GM21390 (cell line): ENCODE measurements at regions not wholly inside any gene's neighbourhood (a gene's known extent, or its start where the extent isn't known, plus 50 kb on each side); places are given as distances from the start of the nearest gene placed in this dataset.
"Not testable (repeated sequence)": the region's sequence is repeated elsewhere in the genome, so short reads cannot be mapped to it uniquely, and the experiment has no call there.

Source experiments
- ATAC-seq: cut with Tn5 transposase; IDR thresholded peaks from one replicate; pipeline ENCODE4 v1.9.1; 2021; ENCODE audit not compliant: unreplicated experiment

DNA sequence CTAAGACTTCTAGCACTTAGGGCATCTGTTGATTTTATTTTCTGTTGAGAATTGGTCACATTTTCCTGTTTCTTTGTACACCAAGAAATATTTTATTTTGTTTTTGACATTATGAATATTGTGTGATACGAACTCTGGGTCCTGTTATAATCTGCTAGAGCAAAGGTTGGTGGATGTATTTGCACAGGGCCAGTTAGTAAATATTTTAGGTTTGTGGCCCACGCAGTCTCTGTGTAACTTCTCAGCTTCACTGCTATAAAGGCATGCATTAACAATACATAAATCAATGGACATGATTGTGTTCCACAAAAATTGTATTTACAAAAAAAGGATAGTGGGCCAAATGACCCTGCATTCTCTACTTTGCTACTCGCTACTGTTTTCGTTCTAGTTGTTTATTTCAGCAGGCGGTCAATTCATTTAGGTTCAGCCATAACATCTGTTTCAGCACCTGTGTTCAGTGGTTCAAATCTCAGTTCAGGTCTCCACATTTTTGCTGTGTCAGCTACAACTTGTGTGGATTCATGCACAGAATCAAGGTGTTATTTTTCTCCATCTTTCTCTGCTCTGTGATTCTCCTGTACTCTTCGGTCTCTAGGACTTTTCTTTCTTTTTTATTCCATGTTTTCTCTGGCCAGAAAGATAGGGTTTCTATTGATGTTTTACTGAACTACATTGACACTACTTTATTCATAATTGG lies 786.2 kb downstream of the ETS1 start:
- no peak for ATAC-seq

DNA sequence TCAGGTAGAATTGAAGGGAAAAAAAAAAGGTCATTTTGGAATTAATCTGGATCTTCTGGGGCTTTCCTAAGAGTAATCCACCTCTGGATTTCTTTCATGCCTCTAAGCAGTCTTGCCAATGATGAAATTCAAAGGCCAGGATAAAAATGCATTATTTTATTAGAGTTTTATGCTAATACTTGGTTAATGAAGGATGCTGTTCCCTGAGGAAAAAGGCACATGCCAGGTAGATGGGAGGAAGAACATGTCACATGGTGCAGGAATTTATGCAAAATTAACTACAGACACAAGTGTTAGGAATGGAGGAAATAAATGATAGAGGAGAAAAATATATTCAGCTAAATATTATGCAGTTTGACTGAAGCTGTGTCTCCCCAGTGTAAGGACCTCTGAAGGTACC lies 792.0 kb downstream of the ETS1 start:
- no peak for ATAC-seq

- ATAC-seq = no peak
Measured at GRCh38 chr11:127791844-127792243, 791.3 kb upstream of the KIRREL3 start.

DNA sequence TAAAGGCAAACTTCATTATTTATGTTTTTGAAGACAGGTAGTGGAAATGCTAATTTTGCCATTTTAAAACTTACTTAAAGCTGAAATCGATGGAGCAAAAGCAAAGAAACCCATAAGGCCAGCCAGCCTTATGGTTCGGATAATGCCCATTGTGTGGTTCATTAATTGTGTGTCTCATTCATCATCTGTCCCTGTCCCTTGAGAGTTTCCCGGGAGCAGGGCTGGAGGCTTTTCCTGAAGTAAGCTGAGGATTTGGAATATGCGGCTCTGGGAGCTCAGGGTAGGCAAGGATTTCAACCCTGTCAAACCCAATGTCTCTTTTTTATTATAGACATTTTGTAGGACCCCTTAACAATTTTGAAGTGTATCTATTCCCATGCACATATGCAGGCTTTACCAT lies 790.0 kb upstream of the KIRREL3 start:
- no peak for ATAC-seq

GRCh38 chr11:127789927-127790326 lies 789.4 kb upstream of the KIRREL3 start:
- no peak for ATAC-seq

DNA sequence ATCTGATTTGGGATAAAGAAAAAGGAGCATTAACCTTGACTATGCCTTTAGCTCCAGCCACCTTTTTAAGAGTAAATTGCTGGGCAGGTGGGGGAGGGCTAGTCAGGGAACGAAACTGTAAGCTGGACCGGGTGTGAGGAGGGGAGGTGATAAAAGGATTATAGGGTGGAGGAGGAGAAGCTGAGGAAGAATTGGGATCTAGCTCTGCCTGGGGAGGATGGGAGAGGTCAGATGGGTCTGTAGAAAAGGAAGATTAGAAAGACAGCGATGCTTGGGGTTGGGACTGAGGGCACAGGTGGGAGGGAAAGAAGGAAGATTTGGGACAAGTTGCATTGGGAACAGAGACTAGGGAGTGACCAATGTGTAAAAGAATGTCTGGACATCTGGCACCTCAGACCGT lies 772.4 kb upstream of the KIRREL3 start:
- ATAC-seq = not testable (repeated sequence)

DNA sequence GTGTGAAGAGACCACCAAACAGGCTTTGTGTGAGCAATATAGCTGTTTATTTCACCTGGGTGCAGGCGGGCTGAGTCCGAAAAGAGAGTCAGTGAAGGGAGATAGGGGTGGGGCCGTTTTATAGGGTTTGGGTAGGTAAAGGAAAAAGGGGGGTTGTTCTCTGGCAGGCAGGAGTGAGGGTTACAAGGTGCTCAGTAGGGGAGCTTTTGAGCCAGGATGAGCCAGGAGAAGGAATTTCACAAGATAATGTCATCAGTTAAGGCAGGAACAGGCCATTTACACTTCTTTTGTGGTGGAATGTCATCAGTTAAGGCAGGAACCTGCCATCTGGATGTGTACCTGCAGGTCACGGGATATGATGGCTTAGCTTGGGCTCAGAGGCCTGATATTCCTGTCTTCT lies 768.4 kb upstream of the KIRREL3 start:
- ATAC-seq = not testable (repeated sequence)

DNA sequence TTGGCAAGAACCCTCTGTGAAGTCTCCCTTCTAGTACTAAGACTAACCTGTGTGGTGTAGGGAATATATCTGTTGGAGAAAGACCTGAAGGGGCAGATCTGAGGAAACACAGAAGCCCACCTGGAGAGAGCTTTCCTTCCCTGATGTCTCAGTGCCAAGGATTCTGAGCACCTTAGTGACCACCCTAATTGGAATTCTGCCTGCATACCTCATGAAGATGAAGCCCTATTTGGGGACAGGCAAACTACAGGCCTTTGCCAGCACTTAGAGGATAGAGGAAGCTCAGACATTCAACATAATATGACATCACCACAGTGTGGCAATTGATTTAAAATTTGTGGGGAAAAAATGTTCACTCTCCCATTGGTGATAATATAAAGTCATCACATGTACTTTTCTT lies 766.2 kb upstream of the KIRREL3 start:
- ATAC-seq = no peak

DNA sequence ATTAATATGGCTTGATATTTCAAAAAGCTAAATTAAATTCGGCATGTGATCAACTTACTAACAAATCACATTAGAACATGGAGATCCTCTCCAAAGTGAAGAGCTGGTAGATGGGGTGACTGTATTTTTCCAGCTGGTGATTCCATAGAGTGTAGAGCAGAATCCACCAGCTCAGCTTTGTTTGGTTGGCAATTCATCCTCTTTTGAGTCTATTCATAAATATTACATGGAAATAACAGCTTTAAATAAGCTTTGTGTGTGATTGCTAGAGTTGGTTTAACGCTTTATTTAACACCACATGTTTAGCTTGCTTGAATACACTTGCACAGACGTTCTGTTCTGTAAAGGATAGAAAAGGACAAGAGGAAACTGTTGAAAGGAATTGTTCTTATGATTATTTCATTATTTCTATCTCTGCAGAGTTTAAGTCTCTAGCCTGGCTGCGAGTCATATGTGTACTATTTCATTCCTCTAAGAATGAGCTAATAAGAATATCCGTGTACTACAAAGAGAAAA lies 738.3 kb upstream of the KIRREL3 start:
- ATAC-seq = no peak

DNA sequence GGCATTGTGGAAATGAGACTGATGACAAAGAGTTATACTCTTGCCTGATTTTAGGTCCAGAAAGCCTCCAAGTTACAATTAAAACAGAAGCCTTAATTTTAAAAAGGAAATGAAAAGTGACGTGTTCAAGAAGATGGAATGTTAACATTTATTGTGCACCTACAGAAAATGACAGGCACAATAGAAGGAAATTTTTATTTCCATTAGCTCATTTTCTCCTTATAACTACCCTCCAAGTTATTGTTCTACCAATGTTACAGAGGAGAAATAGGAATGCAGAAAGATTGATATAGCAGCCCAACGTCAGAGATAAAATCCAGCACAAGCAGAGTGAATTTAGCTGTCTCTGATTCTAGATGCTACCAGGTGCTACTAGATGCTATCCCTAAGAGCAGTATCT lies 736.9 kb upstream of the KIRREL3 start:
- no peak for ATAC-seq

GRCh38 chr11:127733552-127733951 lies 733.0 kb upstream of the KIRREL3 start:
- no peak for ATAC-seq

DNA sequence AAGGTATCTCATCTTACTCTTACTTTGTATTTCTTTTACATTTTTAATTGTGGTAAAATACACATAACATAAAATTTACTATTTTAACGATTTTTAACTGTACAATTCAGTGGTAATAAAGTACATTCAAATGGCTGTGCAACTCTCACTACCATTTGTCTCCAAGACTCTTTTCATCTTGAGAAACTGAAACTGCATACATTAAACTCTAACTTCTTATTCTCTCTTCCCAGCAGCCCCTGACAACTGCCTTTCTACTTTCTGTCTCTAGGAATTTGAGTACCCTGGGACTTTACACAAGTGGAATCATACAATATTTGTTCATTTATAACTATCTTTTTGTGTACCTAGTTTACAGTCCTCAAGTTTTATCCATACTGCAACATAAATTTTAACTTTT lies 725.8 kb upstream of the KIRREL3 start:
- no peak for ATAC-seq

DNA sequence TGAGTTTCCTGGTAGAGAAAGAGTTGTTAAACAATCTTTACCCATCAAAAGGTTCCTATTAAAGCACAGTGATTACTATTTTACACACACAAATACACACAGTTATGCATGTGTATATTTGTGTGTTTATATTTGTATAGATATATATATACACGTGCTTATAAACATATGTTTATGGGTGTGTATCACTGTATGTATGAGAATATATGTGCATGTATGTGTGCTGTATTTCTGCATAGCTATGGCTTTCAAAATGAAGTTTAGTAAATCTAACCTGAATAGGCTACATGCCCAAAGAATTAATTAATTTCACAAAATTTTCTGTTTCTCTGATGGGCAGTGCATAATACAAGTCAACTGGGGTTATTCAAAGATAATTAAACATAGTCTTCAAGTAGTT lies 723.1 kb upstream of the KIRREL3 start:
- ATAC-seq = no peak

DNA sequence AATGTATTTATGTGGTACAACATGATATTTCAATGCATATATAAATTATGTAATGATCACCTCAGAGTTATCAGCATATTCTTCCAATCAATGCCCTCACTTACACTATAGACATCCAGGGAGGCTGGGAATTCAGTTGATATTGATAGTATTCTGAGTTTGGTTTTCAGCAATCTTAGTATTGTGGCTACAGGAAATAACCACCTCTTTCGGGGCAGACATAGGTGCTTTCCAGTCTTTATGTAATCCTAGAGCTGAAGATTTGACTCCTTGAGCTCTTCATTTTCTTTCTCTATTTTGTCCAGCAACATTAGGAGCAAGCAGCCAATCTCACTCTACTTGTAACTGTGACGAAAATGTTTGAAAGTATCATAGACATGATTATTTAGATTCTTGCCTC lies 712.7 kb upstream of the KIRREL3 start:
- ATAC-seq = no peak

- ATAC-seq = no peak
Measured at GRCh38 chr11:127711748-127712147, 711.2 kb upstream of the KIRREL3 start.

- no peak for ATAC-seq
Measured at GRCh38 chr11:127710831-127711230, 710.3 kb upstream of the KIRREL3 start.

DNA sequence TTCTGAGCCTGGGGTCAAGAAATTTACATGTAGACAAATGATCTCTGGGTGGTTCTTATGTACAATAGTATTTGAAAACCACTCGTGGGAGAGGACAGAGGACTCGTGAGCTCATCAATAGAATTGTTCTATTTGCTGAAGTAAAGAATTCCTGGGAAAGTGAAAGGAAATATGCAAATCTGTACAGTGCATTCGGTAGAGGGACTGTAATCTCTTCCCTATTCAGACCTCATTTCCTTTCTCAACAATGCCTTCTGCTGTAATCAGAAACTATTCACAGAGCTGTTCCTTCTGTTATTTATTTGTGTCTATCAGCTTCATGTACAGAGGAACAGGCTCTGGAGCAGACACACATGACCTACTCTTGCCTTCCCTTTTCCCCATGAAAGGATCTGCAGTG lies 709.4 kb upstream of the KIRREL3 start:
- no peak for ATAC-seq

DNA sequence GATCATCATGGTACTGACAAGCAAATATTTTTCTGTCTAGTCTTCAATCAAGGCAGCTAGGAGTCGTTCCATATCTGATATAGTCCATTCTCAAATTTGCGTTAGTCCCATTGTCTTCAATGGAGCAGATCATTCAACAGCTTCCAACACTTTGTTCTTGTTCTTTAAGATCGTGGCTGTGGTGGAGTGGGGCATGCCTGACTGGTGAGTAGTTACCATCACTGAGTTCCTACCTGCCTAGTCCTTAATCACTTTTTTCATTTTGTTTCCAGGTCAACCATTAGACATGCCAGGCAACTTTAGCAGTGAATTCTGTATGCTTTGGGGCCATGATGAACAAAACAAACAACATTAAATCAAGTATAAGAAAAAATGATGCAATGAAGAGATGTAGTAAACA lies 693.1 kb upstream of the KIRREL3 start:
- no peak for ATAC-seq

DNA sequence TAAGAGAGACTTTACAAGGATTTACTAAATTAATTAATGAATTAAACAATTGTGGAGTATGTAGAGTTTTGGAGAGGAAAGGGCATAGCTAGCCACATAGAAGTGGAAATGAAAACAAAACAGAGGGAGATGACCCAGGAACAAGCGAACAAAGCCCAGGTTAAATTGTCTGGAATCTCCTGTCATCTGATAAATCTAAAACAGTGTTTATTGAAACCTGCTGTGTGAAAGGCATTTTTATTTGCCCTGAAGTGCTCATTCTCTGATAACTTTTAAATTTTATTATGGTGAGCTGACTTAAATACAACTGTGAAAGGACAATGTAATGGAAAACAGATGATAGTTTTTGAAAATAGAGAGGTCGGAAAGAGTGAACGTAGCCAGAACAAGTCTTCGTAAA lies 682.8 kb upstream of the KIRREL3 start:
- ATAC-seq = no peak

DNA sequence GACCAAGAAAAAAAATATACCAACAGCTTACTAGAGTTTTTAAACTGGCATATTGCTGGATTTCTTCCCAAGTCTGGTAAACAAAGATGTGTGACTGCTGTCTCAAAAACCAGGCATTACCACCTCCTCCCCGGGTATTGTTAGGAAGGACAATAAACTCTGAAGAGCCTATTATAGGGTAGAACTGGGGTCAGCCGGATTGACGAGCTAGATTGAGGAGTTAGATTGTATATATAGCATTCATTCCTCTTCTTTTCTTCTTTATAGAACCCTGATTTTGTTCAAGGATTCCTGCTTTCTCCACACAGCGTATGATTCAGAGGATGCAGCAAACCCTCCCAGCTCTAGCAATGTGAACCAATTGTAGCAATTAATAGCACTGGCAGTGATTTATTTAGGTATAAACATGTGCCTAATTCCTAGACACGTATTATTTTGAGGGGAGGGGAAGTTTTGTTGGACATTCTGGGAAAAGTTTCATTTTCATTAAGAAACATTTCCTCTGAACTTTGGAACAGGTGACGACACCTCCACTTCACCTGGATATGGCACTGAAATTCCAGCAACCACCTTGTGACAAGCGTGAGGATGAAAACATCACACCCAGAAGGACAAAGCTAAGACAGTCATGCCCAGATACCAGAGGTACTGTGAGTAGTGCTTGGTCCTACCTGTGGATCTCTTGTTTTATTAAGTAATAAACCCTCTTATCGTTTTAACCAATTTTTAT lies 679.4 kb upstream of the KIRREL3 start:
- ATAC-seq = no peak

GRCh38 chr11:127678631-127679030 lies 678.1 kb upstream of the KIRREL3 start:
- no peak for ATAC-seq

- ATAC-seq = no peak
Measured at GRCh38 chr11:127677660-127678425, 677.3 kb upstream of the KIRREL3 start.
